ENCODE measurements at regions not wholly inside any gene's neighbourhood (a gene's known extent, or its start where the extent isn't known, plus 50 kb on each side); places are given as distances from the start of the nearest gene placed in this dataset.

DNA sequence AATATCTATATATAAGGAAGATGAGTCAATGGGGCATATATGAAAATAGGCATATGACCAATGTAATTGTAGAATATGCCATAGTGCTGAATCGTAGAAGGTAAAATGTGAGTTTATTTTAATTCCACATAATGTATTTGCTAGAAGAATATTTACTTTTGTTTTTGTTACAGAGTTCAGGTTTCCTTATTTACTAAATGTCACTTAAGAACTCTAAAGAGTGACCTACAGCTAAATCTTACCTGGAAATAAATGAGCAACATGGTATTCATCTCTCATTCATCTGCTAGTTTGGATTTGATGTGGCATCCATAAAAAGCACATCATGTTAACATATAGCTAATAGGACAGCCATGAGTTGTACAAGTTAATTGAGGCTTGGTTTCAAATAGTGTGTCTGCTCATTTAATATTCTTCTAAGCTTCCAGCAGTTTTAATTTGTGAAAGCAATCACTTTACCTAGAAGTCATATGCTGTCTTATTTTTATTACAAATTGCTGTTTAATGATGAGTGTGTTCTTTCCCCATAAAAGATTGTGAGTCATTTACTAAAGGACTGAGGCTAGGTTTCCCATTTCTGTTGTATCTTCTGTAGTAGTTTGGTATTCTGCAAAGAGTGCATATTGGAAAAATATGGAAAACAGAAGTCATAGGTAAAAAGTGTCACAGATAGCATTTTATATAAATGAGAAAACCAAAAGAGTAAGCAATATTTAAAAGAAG, 222.1 kb upstream of the POU1F1 start:
- Histone ChIP-seq H3K4me3 (ENCODE audit: low read length) (no peak overlapping the region), H4K20me1 (ENCODE audit: insufficient read depth, low read length) (no peaks in the 10 kb centered on the region), H3K4me2 (ENCODE audit: low read depth, low read length) (no peak overlapping the region), H3K9me2 (replicated peaks; ENCODE audit: insufficient read depth, low read length) (0 out of 2 replicates have a peak, but pooled peaks cover 3% of the 10 kb centered on the region), H3K27me3 (replicated peaks; ENCODE audit: insufficient read depth, low read length) (no peaks in the 10 kb centered on the region), H3K27ac (ENCODE audit: low read length) (no peak overlapping the region), H3F3A (ENCODE audit: insufficient read depth, low read length) (no peaks in the 10 kb centered on the region), H3K79me2 (ENCODE audit: low read length) (no peaks in the 10 kb centered on the region), H3K36me3 (replicated peaks; ENCODE audit: insufficient read depth, low read length) (no peaks in the 10 kb centered on the region), H3K4me1 (ENCODE audit: low read length) (no peaks in the 10 kb centered on the region), H2AFZ (ENCODE audit: low read length) (no peak overlapping the region), H3K9me3 (replicated peaks; ENCODE audit: insufficient read depth, low read length) (no peaks in the 10 kb centered on the region), H3K9ac (ENCODE audit: low read length) (no peak overlapping the region)
- DNase-seq: no peak
- TF ChIP-seq EZH2phosphoT487 (IDR thresholded peaks at IDR 0.05; ENCODE audit: low read length): no peak
- TF ChIP-seq EZH2 (optimal IDR thresholded peaks at IDR 0.05; ENCODE audit: low read depth, low read length): no peak
- no peak for TF ChIP-seq CTCF (IDR thresholded peaks at IDR 0.05; ENCODE audit: low read length)

GRCh38 chr3:87495938-87496337, 219.6 kb upstream of the POU1F1 start:
- H3K4me2 ChIP-seq (ENCODE audit: low read depth, low read length): no peak overlapping the region
- H3F3A ChIP-seq (ENCODE audit: insufficient read depth, low read length): no peaks in the 10 kb centered on the region
- no peaks in the 10 kb centered on the region for H3K4me1 ChIP-seq (ENCODE audit: low read length)
- no peak overlapping the region for H2AFZ ChIP-seq (ENCODE audit: low read length)
- no peaks in the 10 kb centered on the region for H3K79me2 ChIP-seq (ENCODE audit: low read length)
- H3K4me3 ChIP-seq (ENCODE audit: low read length): no peak overlapping the region
- H4K20me1 ChIP-seq (ENCODE audit: insufficient read depth, low read length): no peaks in the 10 kb centered on the region
- H3K27me3 ChIP-seq (replicated peaks; ENCODE audit: insufficient read depth, low read length): no peaks in the 10 kb centered on the region
- DNase-seq: no peak
- no peak overlapping the region for H3K27ac ChIP-seq (ENCODE audit: low read length)
- TF ChIP-seq EZH2 (optimal IDR thresholded peaks at IDR 0.05; ENCODE audit: low read depth, low read length) (no peak), EZH2phosphoT487 (IDR thresholded peaks at IDR 0.05; ENCODE audit: low read length) (no peak), CTCF (IDR thresholded peaks at IDR 0.05; ENCODE audit: low read length) (no peak)
- 0 out of 2 replicates have a peak, but pooled peaks cover 3% of the 10 kb centered on the region for H3K9me2 ChIP-seq (replicated peaks; ENCODE audit: insufficient read depth, low read length)
- no peaks in the 10 kb centered on the region for H3K9me3 ChIP-seq (replicated peaks; ENCODE audit: insufficient read depth, low read length)
- H3K9ac ChIP-seq (ENCODE audit: low read length): no peak overlapping the region
- no peaks in the 10 kb centered on the region for H3K36me3 ChIP-seq (replicated peaks; ENCODE audit: insufficient read depth, low read length)

DNA sequence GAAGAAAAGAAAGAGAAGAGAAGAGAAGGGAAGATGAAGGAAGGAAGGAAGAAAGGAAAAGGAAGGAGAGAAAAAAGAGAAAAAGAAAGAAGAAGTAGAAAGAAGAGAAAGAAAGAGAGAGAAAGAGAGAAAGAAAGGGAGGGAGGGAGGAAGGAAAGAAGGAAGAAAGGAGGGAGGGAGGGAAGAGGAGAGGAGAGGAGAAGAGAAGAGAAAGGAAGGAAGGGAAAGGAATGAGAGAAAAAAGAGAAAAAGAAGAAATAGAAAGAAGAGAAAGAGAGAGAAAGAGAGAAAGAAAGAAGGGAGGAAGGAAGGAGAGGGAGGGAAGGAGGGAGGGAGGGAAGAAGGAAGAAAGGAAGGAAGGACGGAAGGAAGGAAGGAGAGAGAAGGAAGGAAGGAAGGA, 217.9 kb upstream of the POU1F1 start:
- Histone ChIP-seq H4K20me1 (ENCODE audit: insufficient read depth, low read length) (no peaks in the 10 kb centered on the region), H3K9me3 (replicated peaks; ENCODE audit: insufficient read depth, low read length) (no peaks in the 10 kb centered on the region), H2AFZ (ENCODE audit: low read length) (no peak overlapping the region), H3K9ac (ENCODE audit: low read length) (no peak overlapping the region), H3K36me3 (replicated peaks; ENCODE audit: insufficient read depth, low read length) (no peaks in the 10 kb centered on the region), H3K4me3 (ENCODE audit: low read length) (no peak overlapping the region), H3K9me2 (replicated peaks; ENCODE audit: insufficient read depth, low read length) (0 out of 2 replicates have a peak, but pooled peaks cover 3% of the 10 kb centered on the region), H3F3A (ENCODE audit: insufficient read depth, low read length) (no peaks in the 10 kb centered on the region), H3K79me2 (ENCODE audit: low read length) (no peaks in the 10 kb centered on the region), H3K4me2 (ENCODE audit: low read depth, low read length) (no peak overlapping the region), H3K4me1 (ENCODE audit: low read length) (no peaks in the 10 kb centered on the region), H3K27me3 (replicated peaks; ENCODE audit: insufficient read depth, low read length) (no peaks in the 10 kb centered on the region), H3K27ac (ENCODE audit: low read length) (no peak overlapping the region)
- no peak for DNase-seq
- no peak for TF ChIP-seq EZH2phosphoT487 (IDR thresholded peaks at IDR 0.05; ENCODE audit: low read length)
- TF ChIP-seq EZH2 (optimal IDR thresholded peaks at IDR 0.05; ENCODE audit: low read depth, low read length): no peak
- TF ChIP-seq CTCF (IDR thresholded peaks at IDR 0.05; ENCODE audit: low read length): no peak
